Stromal cell of bone marrow (primary cell): ENCODE measurements at regions not wholly inside any gene's neighbourhood (a gene's known extent, or its start where the extent isn't known, plus 50 kb on each side); places are given as distances from the start of the nearest gene placed in this dataset.

Experiments
- DNase-seq: peaks from one replicate; pipeline ENCODE4 v3.0.0-alpha.2; 2012; ENCODE audit warnings: low read depth

- no peak for DNase-seq
These were observed 483.1 kb upstream of the PSMD7 start for GRCh38 chr16:73813527-73813926.

GRCh38 chr16:73804456-73804855, 492.2 kb upstream of the PSMD7 start:
- no peak for DNase-seq

GRCh38 chr16:73798471-73798870, 498.1 kb upstream of the PSMD7 start:
- DNase-seq = no peak

- DNase-seq = no peak
These were observed 499.5 kb upstream of the PSMD7 start for GRCh38 chr16:73797115-73797514.

GRCh38 chr16:73796241-73796640, 500.4 kb upstream of the PSMD7 start:
- DNase-seq = no peak

- DNase-seq = no peak
These were observed 501.6 kb upstream of the PSMD7 start for GRCh38 chr16:73794994-73795393.

- DNase-seq = no peak
These were observed 502.7 kb upstream of the PSMD7 start for GRCh38 chr16:73793871-73794437.

GRCh38 chr16:73793260-73793659, 503.4 kb upstream of the PSMD7 start:
- no peak for DNase-seq

- DNase-seq = no peak
These were observed 504.2 kb upstream of the PSMD7 start for GRCh38 chr16:73792199-73793020.

GRCh38 chr16:73781297-73781696, 515.3 kb upstream of the PSMD7 start:
- DNase-seq = no peak

- no peak for DNase-seq
These were observed 517.7 kb upstream of the PSMD7 start for GRCh38 chr16:73778887-73779286.

GRCh38 chr16:73775841-73776388, 520.7 kb upstream of the PSMD7 start:
- no peak for DNase-seq

GRCh38 chr16:73771196-73772064, 525.2 kb upstream of the PSMD7 start:
- peak; percentile 44 for DNase-seq

- peak; percentile 69 for DNase-seq
These were observed 527.8 kb upstream of the PSMD7 start for GRCh38 chr16:73768786-73769203.

- DNase-seq = no peak
These were observed 532.3 kb upstream of the PSMD7 start for GRCh38 chr16:73764321-73764720.

- no peak for DNase-seq
These were observed 540.1 kb upstream of the PSMD7 start for GRCh38 chr16:73756289-73757178.

GRCh38 chr16:73753931-73754330, 542.7 kb upstream of the PSMD7 start:
- no peak for DNase-seq

GRCh38 chr16:73750639-73751038, 546.0 kb upstream of the PSMD7 start:
- DNase-seq = no peak

GRCh38 chr16:73747328-73747727, 549.3 kb upstream of the PSMD7 start:
- DNase-seq = no peak

GRCh38 chr16:73746554-73746953, 550.1 kb upstream of the PSMD7 start:
- DNase-seq = no peak
